Cardiac muscle cell (in vitro differentiated cells and primary cell): ENCODE measurements at regions not wholly inside any gene's neighbourhood (a gene's known extent, or its start where the extent isn't known, plus 50 kb on each side); places are given as distances from the start of the nearest gene placed in this dataset.

Source experiments
- DNase-seq, 2 donors: peaks; one replicate each; pipeline versions ENCODE4 v3.0.0 to v3.0.0-alpha.2; 2010 to 2017; ENCODE audit warnings: low read depth in 1 of 2, low spot score in 1 of 2
- H3K27ac ChIP-seq: fragments of 200-600 bp; sonication (generic); 2 replicates; pipeline ENCODE4 v1.5.1; 2016
- H3K27me3 ChIP-seq: fragments of 200-600 bp; sonication (generic); 2 replicates; pipeline ENCODE4 v1.6.0; 2016; ENCODE audit warnings: control low read depth
- H3K36me3 ChIP-seq: fragments of 200-600 bp; sonication (generic); 2 replicates; pipeline ENCODE4 v1.5.1; 2016; ENCODE audit warnings: control low read depth
- H3K4me1 ChIP-seq: fragments of 200-600 bp; sonication (generic); 2 replicates; pipeline ENCODE4 v1.8.1; 2017; ENCODE audit warnings: low read depth, mild to moderate bottlenecking, mixed run types
- H3K4me3 ChIP-seq: fragments of 200-600 bp; sonication (generic); 2 replicates; pipeline ENCODE4 v1.5.1; 2016; ENCODE audit warnings: mild to moderate bottlenecking
- H3K9me3 ChIP-seq: fragments of 200-600 bp; sonication (generic); 2 replicates; pipeline ENCODE4 v1.5.1; 2017; ENCODE audit warnings: low read depth, mild to moderate bottlenecking, control low read depth
- TF ChIP-seq, protein P1 (sequence below): IDR thresholded peaks from 2 replicates; pipeline ENCODE4 v1.5.1; 2012; ENCODE audit warnings: low read depth, mild to moderate bottlenecking, low read length

DNA sequence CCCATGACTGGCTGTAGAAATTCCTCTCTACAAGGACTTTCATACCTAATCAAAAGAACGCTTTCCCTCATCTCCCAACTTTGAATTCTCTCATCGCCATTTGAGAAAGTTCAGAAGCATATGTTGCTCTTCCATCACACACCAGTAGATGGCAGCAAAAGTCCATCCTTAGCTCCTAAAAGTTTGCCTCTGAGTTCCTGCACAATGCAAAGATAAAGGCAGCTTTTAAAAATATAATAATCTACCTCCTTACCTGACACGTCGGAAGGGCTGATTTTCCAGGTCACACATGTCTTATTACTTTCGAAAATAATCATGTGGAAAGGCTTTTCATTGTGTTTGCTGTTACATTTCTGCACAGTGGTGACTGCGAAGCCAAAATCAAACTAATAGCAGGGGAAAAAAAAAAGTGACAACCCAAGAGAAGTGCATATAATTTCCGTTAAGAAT lies 456.7 kb upstream of the SEL1L start:
- Histone ChIP-seq H3K36me3 (no peaks in the 10 kb centered on the region), H3K9me3 (no peaks in the 10 kb centered on the region), H3K4me3 (no peak overlapping the region), H3K27me3 (peaks cover 3% of the 10 kb centered on the region), H3K4me1 (no peaks in the 10 kb centered on the region), H3K27ac (no peak overlapping the region)
- DNase-seq: peak; percentile 66 to 73
- TF ChIP-seq, protein P1, sequence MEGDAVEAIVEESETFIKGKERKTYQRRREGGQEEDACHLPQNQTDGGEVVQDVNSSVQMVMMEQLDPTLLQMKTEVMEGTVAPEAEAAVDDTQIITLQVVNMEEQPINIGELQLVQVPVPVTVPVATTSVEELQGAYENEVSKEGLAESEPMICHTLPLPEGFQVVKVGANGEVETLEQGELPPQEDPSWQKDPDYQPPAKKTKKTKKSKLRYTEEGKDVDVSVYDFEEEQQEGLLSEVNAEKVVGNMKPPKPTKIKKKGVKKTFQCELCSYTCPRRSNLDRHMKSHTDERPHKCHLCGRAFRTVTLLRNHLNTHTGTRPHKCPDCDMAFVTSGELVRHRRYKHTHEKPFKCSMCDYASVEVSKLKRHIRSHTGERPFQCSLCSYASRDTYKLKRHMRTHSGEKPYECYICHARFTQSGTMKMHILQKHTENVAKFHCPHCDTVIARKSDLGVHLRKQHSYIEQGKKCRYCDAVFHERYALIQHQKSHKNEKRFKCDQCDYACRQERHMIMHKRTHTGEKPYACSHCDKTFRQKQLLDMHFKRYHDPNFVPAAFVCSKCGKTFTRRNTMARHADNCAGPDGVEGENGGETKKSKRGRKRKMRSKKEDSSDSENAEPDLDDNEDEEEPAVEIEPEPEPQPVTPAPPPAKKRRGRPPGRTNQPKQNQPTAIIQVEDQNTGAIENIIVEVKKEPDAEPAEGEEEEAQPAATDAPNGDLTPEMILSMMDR: peak; percentile 86

DNA sequence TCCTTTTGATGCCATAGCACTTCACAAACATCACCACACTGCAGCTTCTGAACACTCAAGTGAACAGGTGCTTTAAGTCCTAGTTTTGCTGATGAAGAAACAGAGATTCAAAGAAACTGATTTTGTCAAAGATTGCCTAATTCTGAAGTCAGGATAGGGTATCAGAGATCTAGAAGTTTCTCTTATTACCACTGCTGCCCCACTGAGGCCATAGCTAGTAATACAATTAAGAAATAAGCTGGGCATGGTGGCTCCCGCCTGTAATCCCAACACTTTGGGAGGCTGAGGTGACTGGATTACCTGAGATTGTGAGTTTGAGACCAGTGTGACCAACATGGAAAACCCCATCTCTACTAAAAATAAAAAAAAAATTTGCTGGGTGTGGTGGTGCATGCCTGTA lies 458.3 kb upstream of the SEL1L start:
- no peaks in the 10 kb centered on the region for H3K36me3 ChIP-seq
- H3K27me3 ChIP-seq: peaks cover 3% of the 10 kb centered on the region
- no peaks in the 10 kb centered on the region for H3K4me1 ChIP-seq
- no peak overlapping the region for H3K27ac ChIP-seq
- H3K4me3 ChIP-seq: no peak overlapping the region
- TF ChIP-seq, protein P1: peak; percentile 15
- H3K9me3 ChIP-seq: no peaks in the 10 kb centered on the region
- DNase-seq: no peak

- no peaks in the 10 kb centered on the region for H3K27me3 ChIP-seq
- no peaks in the 10 kb centered on the region for H3K4me1 ChIP-seq
- no peaks in the 10 kb centered on the region for H3K36me3 ChIP-seq
- TF ChIP-seq, protein P1: no peak
- no peaks in the 10 kb centered on the region for H3K9me3 ChIP-seq
- no peak for DNase-seq
- H3K4me3 ChIP-seq: no peak overlapping the region
- no peak overlapping the region for H3K27ac ChIP-seq
These were observed 459.8 kb upstream of the SEL1L start for GRCh38 chr14:81993432-81993831.

DNA sequence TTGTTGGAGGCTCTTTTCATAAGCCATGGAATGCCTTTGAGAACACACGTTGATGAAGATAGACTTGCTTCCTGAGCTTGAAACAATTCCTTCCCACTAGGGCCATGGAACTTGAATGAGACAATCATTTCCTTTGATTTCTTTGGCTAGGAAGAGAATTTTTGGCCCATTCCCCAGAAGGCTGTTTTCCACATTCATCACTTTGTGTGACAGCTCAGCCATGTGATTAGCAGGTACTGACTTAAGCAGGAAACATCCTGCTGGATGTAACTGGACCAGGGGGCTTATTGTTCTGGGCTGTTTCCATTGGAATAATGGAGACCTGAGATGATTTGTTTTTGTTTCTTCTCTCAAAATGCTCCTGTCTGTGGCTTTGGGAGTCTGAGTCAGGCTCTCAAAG lies 469.8 kb upstream of the SEL1L start:
- Histone ChIP-seq H3K9me3 (no peaks in the 10 kb centered on the region), H3K36me3 (no peaks in the 10 kb centered on the region), H3K27ac (no peak overlapping the region), H3K4me1 (no peaks in the 10 kb centered on the region), H3K4me3 (no peak overlapping the region), H3K27me3 (no peaks in the 10 kb centered on the region)
- TF ChIP-seq, protein P1: no peak
- DNase-seq: no peak

DNA sequence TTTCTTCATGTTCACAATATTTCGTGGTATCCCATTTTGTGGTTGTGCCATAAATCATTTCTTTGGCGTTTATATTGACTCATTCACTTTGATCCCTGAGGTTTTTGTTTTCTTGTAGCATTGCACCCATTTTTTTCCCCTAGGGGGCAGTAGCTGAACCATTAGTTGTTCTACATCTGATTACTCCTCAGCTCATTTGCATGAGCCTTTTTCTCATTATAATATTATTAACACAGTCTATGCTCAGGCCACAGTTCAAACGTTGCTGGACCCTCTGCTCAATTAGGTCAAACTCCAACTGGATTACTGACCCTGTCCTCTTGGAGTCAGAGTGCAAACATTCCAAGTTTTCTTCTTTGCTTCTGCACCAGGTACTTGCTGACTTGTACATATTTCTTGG lies 475.4 kb upstream of the SEL1L start:
- H3K36me3 ChIP-seq: no peaks in the 10 kb centered on the region
- no peaks in the 10 kb centered on the region for H3K4me1 ChIP-seq
- no peaks in the 10 kb centered on the region for H3K27me3 ChIP-seq
- DNase-seq: no peak
- no peak overlapping the region for H3K4me3 ChIP-seq
- TF ChIP-seq, protein P1: peak; percentile 6
- no peaks in the 10 kb centered on the region for H3K9me3 ChIP-seq
- H3K27ac ChIP-seq: no peak overlapping the region

DNA sequence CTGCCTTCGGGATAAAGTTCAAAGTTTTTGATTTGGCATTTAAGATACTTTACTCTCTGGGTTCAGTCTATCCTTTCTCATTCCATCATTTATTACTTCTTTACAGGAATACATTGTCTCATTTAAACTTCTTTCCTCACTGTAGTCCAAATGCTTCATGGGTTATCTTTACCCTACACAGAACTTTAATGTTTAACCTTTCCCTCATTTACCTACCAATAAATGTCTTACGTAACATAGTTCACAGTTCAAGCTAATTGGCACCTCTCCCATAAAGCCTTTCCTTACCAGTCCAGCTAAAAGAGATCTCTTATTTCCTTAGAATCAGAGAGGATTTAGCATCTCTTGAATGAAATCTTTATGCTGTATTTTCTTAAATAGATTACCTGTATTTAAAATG lies 476.3 kb upstream of the SEL1L start:
- DNase-seq: no peak
- TF ChIP-seq, protein P1: no peak
- no peaks in the 10 kb centered on the region for H3K36me3 ChIP-seq
- H3K27ac ChIP-seq: no peak overlapping the region
- H3K4me1 ChIP-seq: no peaks in the 10 kb centered on the region
- H3K27me3 ChIP-seq: no peaks in the 10 kb centered on the region
- no peaks in the 10 kb centered on the region for H3K9me3 ChIP-seq
- H3K4me3 ChIP-seq: no peak overlapping the region
